ENCODE measurements at regions not wholly inside any gene's neighbourhood (a gene's known extent, or its start where the extent isn't known, plus 50 kb on each side); places are given as distances from the start of the nearest gene placed in this dataset.

- TF ChIP-seq, protein P1, sequence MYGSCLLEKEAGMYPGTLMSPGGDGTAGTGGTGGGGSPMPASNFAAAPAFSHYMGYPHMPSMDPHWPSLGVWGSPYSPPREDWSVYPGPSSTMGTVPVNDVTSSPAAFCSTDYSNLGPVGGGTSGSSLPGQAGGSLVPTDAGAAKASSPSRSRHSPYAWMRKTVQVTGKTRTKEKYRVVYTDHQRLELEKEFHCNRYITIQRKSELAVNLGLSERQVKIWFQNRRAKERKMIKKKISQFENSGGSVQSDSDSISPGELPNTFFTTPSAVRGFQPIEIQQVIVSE (CRISPR knock-in tag; IDR thresholded peaks at IDR 0.05; ENCODE audit: borderline replicate concordance), result no peak
- TF ChIP-seq, protein P2, sequence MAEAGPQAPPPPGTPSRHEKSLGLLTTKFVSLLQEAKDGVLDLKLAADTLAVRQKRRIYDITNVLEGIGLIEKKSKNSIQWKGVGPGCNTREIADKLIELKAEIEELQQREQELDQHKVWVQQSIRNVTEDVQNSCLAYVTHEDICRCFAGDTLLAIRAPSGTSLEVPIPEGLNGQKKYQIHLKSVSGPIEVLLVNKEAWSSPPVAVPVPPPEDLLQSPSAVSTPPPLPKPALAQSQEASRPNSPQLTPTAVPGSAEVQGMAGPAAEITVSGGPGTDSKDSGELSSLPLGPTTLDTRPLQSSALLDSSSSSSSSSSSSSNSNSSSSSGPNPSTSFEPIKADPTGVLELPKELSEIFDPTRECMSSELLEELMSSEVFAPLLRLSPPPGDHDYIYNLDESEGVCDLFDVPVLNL (CRISPR knock-in tag; IDR thresholded peaks at IDR 0.05; ENCODE audit: borderline replicate concordance, low read depth), result no peak
- TF ChIP-seq FOXK1 (CRISPR knock-in tag; IDR thresholded peaks at IDR 0.05), result no peak
- TF ChIP-seq TEAD4 (CRISPR knock-in tag; IDR thresholded peaks at IDR 0.05), result no peak
- no peak for TF ChIP-seq NFYB (CRISPR knock-in tag; conservative IDR thresholded peaks at IDR 0.05; ENCODE audit: low read depth)
- no peak for TF ChIP-seq ZNF121 (CRISPR knock-in tag; IDR thresholded peaks at IDR 0.05)
- TF ChIP-seq ZNF396 (CRISPR knock-in tag; IDR thresholded peaks at IDR 0.05; ENCODE audit: borderline replicate concordance), result no peak
- no peak for TF ChIP-seq ELF4 (CRISPR knock-in tag; IDR thresholded peaks at IDR 0.05; ENCODE audit: low read depth)
- TF ChIP-seq EMX1 (CRISPR knock-in tag; IDR thresholded peaks at IDR 0.05), result no peak
- TF ChIP-seq ATF1 (CRISPR knock-in tag; IDR thresholded peaks at IDR 0.05), result no peak
- no peak for TF ChIP-seq SOX15 (CRISPR knock-in tag; IDR thresholded peaks at IDR 0.05)
- TF ChIP-seq RELA (CRISPR knock-in tag; IDR thresholded peaks at IDR 0.05; ENCODE audit: borderline replicate concordance), result no peak
Measured at GRCh38 chr7:45255187-45255586, 97.6 kb downstream of the RAMP3 start (continued).

DNA sequence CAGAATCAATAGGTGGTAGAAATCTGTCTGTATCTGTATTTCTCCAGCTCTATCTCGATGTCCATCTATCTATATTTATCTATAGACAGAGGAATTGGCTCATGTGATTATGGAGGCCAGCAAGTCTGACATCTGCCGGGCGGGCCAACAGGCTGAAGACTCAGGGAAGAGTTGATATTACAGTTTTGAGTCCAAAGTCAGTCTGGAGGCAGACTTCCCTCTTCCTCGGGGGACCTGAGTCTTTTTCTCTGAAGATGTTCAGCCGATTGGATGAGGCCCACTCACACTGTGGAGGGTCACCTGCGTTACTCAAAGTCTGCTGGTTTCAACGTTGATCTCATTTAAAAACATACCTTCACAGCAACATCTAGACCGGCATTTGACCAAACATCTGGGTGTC is 98.7 kb downstream of the RAMP3 start:
- CTCF ChIA-PET, result no interaction called here
- Mint-ChIP-seq H3K27ac (no peak overlapping the region), H3K4me3 (no peak overlapping the region), H3K9me3 (peaks cover 6% of the 10 kb centered on the region), H3K27me3 (ENCODE audit: low read depth) (peaks cover 13% of the 10 kb centered on the region), H3K36me3 (no peaks in the 10 kb centered on the region), H3K4me1 (peaks cover 9% of the 10 kb centered on the region)
- ATAC-seq (no peak), DNase-seq (ENCODE audit: low spot score) (no peak)
- TF ChIP-seq NFYB (CRISPR knock-in tag; conservative IDR thresholded peaks at IDR 0.05; ENCODE audit: low read depth) (no peak), RORB (CRISPR knock-in tag; IDR thresholded peaks at IDR 0.05) (no peak), CREM (CRISPR knock-in tag; IDR thresholded peaks at IDR 0.05) (no peak), AR (CRISPR knock-in tag; IDR thresholded peaks at IDR 0.05) (no peak), TCF7 (CRISPR knock-in tag; IDR thresholded peaks at IDR 0.05; ENCODE audit: low read depth) (no peak), ZNF219 (CRISPR knock-in tag; IDR thresholded peaks at IDR 0.05; ENCODE audit: borderline replicate concordance) (no peak), CREB1 (CRISPR knock-in tag; IDR thresholded peaks at IDR 0.05) (no peak), TEAD4 (CRISPR knock-in tag; IDR thresholded peaks at IDR 0.05) (no peak), GTF2I (CRISPR knock-in tag; conservative IDR thresholded peaks at IDR 0.05) (no peak), STAT6 (CRISPR knock-in tag; conservative IDR thresholded peaks at IDR 0.05; ENCODE audit: low read depth) (no peak), JUN (CRISPR knock-in tag; IDR thresholded peaks at IDR 0.05) (no peak), EMX1 (CRISPR knock-in tag; IDR thresholded peaks at IDR 0.05) (no peak)
- TF ChIP-seq, protein P3, sequence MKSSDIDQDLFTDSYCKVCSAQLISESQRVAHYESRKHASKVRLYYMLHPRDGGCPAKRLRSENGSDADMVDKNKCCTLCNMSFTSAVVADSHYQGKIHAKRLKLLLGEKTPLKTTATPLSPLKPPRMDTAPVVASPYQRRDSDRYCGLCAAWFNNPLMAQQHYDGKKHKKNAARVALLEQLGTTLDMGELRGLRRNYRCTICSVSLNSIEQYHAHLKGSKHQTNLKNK (CRISPR knock-in tag; IDR thresholded peaks at IDR 0.05), result no peak
- POLR2A ChIA-PET, result no interaction called here

Measured in WTC11 (cell line).